NT2/D1 (cell line): ENCODE measurements at regions not wholly inside any gene's neighbourhood (a gene's known extent, or its start where the extent isn't known, plus 50 kb on each side); places are given as distances from the start of the nearest gene placed in this dataset.

Experiments used
- DNase-seq: peaks from one replicate; pipeline ENCODE4 v3.0.0-alpha.2; 2011; ENCODE audit warnings: low read depth, low spot score
- H3K27me3 ChIP-seq: 2 replicates; pipeline ENCODE4 v1.6.0; 2011; ENCODE audit warnings: mild to moderate bottlenecking; ENCODE audit not compliant: insufficient read length, insufficient read depth
- H3K36me3 ChIP-seq: 2 replicates; pipeline ENCODE4 v1.6.1; 2011; ENCODE audit warnings: mild to moderate bottlenecking, low read length, mixed read lengths; ENCODE audit not compliant: insufficient read depth, insufficient read length
- H3K4me1 ChIP-seq: 2 replicates; pipeline ENCODE4 v1.5.1; 2011; ENCODE audit not compliant: insufficient read depth, insufficient read length
- H3K4me3 ChIP-seq: 2 replicates; pipeline ENCODE4 v1.5.1; 2011; ENCODE audit warnings: low read depth; ENCODE audit not compliant: insufficient read length
- H3K9ac ChIP-seq: 2 replicates; pipeline ENCODE4 v1.6.0; 2011; ENCODE audit warnings: low read depth; ENCODE audit not compliant: insufficient read length
- H3K9me3 ChIP-seq: 2 replicates; pipeline ENCODE4 v1.5.1; 2011; ENCODE audit warnings: mild to moderate bottlenecking, low read length; ENCODE audit not compliant: insufficient read depth
- SUZ12 ChIP-seq: IDR thresholded peaks from 2 replicates; pipeline ENCODE4 v1.6.1; 2011; ENCODE audit not compliant: insufficient read length, insufficient read depth; ENCODE audit errors: extremely low read depth
- YY1 ChIP-seq: IDR thresholded peaks from 2 replicates; pipeline ENCODE4 v1.6.1; 2011; ENCODE audit not compliant: insufficient read length, insufficient read depth
- ZNF274 ChIP-seq: IDR thresholded peaks from 2 replicates; pipeline ENCODE4 v1.6.1; 2011; ENCODE audit warnings: mild to moderate bottlenecking, low read depth, low read length

GRCh38 chr1:241412646-241413045 is 55.6 kb upstream of the RGS7 start:
- Histone ChIP-seq H3K36me3 (no peaks in the 10 kb centered on the region), H3K4me3 (no peak overlapping the region), H3K27me3 (no peaks in the 10 kb centered on the region), H3K9me3 (no peaks in the 10 kb centered on the region), H3K4me1 (peaks cover 2% of the 10 kb centered on the region), H3K9ac (no peak overlapping the region)
- no peak for DNase-seq
- TF ChIP-seq ZNF274 (no peak), SUZ12 (no peak), YY1 (no peak)

GRCh38 chr1:241411776-241412338 is 54.9 kb upstream of the RGS7 start:
- DNase-seq, result no peak
- H3K4me3 ChIP-seq, result no peak overlapping the region
- no peaks in the 10 kb centered on the region for H3K27me3 ChIP-seq
- no peaks in the 10 kb centered on the region for H3K9me3 ChIP-seq
- no peaks in the 10 kb centered on the region for H3K36me3 ChIP-seq
- H3K4me1 ChIP-seq, result peaks cover 2% of the 10 kb centered on the region
- TF ChIP-seq SUZ12 (no peak), ZNF274 (no peak), YY1 (no peak)
- no peak overlapping the region for H3K9ac ChIP-seq

GRCh38 chr1:241411056-241411775 is 54.2 kb upstream of the RGS7 start:
- H3K36me3 ChIP-seq, result no peaks in the 10 kb centered on the region
- TF ChIP-seq YY1, result no peak
- no peak for TF ChIP-seq ZNF274
- no peak for TF ChIP-seq SUZ12
- no peak overlapping the region for H3K9ac ChIP-seq
- H3K4me3 ChIP-seq, result no peak overlapping the region
- H3K9me3 ChIP-seq, result no peaks in the 10 kb centered on the region
- no peak for DNase-seq
- peaks cover 2% of the 10 kb centered on the region for H3K4me1 ChIP-seq
- H3K27me3 ChIP-seq, result no peaks in the 10 kb centered on the region

- Histone ChIP-seq H3K9me3 (no peaks in the 10 kb centered on the region), H3K27me3 (no peaks in the 10 kb centered on the region), H3K4me3 (no peak overlapping the region), H3K4me1 (no peaks in the 10 kb centered on the region), H3K36me3 (no peaks in the 10 kb centered on the region), H3K9ac (no peak overlapping the region)
- DNase-seq, result no peak
- TF ChIP-seq YY1 (no peak), SUZ12 (no peak), ZNF274 (no peak)
Measured at GRCh38 chr1:241408170-241408569, 51.2 kb upstream of the RGS7 start.
